ENCODE measurements at regions not wholly inside any gene's neighbourhood (a gene's known extent, or its start where the extent isn't known, plus 50 kb on each side); places are given as distances from the start of the nearest gene placed in this dataset.

DNA sequence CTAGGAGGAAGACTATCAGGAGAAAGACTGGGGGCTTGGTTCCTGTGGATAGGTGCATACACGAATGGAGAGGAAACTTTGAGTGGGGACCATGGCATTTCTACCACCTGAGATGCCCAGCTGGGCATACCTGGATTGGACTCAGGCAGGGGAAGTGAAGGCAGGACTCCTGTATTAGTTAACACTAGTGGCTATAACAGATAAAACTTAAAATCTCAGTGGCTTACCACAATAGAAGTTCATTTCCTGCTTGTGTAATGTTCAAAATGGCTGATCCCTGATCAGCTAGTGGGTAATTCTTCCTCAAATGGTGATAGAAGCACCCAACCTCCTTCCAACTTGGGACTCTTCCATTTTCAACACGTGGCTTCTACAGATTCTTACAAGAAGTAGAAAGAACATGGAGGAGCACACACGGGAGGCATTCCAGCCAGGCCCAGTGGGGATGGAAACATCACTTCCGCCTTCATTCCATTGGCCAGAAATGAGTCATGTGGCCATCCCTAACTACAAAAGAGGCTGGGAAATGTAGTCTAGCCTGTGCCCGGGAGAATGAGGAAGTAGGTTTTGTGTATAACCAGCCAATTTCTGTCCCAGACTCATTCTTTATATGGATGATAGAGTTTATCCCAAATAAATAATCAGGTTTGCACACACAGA is 112.1 kb downstream of the UTP18 start:
- Histone ChIP-seq H4K20me1 (ENCODE audit: low read depth, low read length) (no peaks in the 10 kb centered on the region), H3K9me2 (replicated peaks; ENCODE audit: insufficient read depth, low read length) (no peaks in the 10 kb centered on the region), H3F3A (ENCODE audit: insufficient read depth) (no peaks in the 10 kb centered on the region), H3K9me3 (ENCODE audit: insufficient read depth, low read length) (no peaks in the 10 kb centered on the region), H3K9ac (ENCODE audit: low read length) (peak overlapping the region; percentile 47), H3K4me2 (ENCODE audit: low read depth, low read length, poor library complexity, severe bottlenecking) (peak overlapping the region; percentile 53), H3K27ac (ENCODE audit: low read depth, low read length) (peak overlapping the region; percentile 34), H3K27me3 (ENCODE audit: low read length) (no peaks in the 10 kb centered on the region), H3K4me3 (ENCODE audit: insufficient read depth, low read length, poor library complexity, severe bottlenecking) (peak overlapping the region; percentile 53), H2AFZ (ENCODE audit: low read depth, low read length, severe bottlenecking) (peak overlapping the region; percentile 81), H3K36me3 (ENCODE audit: low read length) (no peaks in the 10 kb centered on the region), H3K79me2 (ENCODE audit: insufficient read depth, low read length) (no peaks in the 10 kb centered on the region)
- TF ChIP-seq EZH2phosphoT487 (conservative IDR thresholded peaks at IDR 0.05; ENCODE audit: low read length), result no peak
- TF ChIP-seq, protein P1, sequence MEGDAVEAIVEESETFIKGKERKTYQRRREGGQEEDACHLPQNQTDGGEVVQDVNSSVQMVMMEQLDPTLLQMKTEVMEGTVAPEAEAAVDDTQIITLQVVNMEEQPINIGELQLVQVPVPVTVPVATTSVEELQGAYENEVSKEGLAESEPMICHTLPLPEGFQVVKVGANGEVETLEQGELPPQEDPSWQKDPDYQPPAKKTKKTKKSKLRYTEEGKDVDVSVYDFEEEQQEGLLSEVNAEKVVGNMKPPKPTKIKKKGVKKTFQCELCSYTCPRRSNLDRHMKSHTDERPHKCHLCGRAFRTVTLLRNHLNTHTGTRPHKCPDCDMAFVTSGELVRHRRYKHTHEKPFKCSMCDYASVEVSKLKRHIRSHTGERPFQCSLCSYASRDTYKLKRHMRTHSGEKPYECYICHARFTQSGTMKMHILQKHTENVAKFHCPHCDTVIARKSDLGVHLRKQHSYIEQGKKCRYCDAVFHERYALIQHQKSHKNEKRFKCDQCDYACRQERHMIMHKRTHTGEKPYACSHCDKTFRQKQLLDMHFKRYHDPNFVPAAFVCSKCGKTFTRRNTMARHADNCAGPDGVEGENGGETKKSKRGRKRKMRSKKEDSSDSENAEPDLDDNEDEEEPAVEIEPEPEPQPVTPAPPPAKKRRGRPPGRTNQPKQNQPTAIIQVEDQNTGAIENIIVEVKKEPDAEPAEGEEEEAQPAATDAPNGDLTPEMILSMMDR (IDR thresholded peaks at IDR 0.05; ENCODE audit: insufficient read depth, low read length, poor library complexity, severe bottlenecking), result no peak

DNA sequence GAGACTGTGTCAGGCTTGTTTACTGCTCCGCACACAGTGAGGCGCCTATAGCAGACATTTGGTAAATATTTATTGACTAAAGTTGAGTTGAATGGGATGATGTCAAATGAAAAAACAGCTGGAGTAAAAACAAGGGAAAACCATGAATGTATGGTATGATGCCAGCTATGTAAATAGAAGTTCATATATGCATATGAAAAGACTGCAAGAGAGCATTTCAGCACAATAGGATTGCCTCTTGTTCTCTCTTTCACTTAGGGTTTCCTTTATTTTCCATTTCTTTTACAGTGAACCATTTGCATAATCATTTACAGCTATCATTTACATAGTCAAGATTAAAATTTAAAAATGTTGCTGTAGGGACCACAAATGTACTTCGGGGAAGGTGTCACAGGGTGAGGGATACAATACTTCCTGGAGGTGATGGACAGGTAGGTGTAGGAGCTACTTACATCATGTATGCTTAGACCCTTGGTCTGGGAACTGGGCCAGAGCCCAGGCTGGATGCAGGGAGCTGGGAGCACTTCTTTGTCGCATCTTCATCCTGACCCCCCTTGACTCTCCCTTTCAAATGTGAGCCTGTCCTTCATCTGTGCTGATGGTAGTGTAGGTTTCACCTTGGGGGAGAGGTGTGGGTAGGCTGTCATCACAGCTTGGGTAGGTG is 113.3 kb downstream of the UTP18 start:
- H3K9me2 ChIP-seq (replicated peaks; ENCODE audit: insufficient read depth, low read length), result no peaks in the 10 kb centered on the region
- TF ChIP-seq, protein P1 (IDR thresholded peaks at IDR 0.05; ENCODE audit: insufficient read depth, low read length, poor library complexity, severe bottlenecking), result no peak
- no peak for TF ChIP-seq EZH2phosphoT487 (conservative IDR thresholded peaks at IDR 0.05; ENCODE audit: low read length)
- H3K36me3 ChIP-seq (ENCODE audit: low read length), result no peaks in the 10 kb centered on the region
- H2AFZ ChIP-seq (ENCODE audit: low read depth, low read length, severe bottlenecking), result peak overlapping the region; percentile 81
- no peak overlapping the region for H3K27ac ChIP-seq (ENCODE audit: low read depth, low read length)
- no peaks in the 10 kb centered on the region for H3K9me3 ChIP-seq (ENCODE audit: insufficient read depth, low read length)
- H4K20me1 ChIP-seq (ENCODE audit: low read depth, low read length), result no peaks in the 10 kb centered on the region
- H3K27me3 ChIP-seq (ENCODE audit: low read length), result no peaks in the 10 kb centered on the region
- H3K9ac ChIP-seq (ENCODE audit: low read length), result no peak overlapping the region
- H3K4me3 ChIP-seq (ENCODE audit: insufficient read depth, low read length, poor library complexity, severe bottlenecking), result no peak overlapping the region
- H3K4me2 ChIP-seq (ENCODE audit: low read depth, low read length, poor library complexity, severe bottlenecking), result no peak overlapping the region
- H3K79me2 ChIP-seq (ENCODE audit: insufficient read depth, low read length), result no peaks in the 10 kb centered on the region
- no peaks in the 10 kb centered on the region for H3F3A ChIP-seq (ENCODE audit: insufficient read depth)

DNA sequence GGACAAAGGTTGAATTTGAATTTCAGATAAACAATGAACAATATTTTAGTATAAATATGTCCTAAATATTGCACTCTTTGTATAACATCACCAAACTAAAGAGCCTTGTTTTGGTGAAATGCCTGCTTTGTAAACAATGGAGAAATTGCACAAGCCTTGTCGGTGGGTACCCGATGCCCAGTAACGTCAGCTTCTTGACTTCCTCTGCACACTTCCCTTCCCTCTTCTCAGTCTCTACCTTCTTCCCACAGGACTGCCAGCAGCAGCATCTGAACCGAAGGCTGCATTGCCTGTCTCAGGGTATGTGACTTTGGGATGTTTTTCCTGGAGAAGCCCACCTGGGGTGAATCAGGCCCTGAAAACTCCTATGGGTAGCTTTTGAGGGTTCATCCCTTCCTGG is 113.9 kb downstream of the UTP18 start:
- no peak overlapping the region for H3K9ac ChIP-seq (ENCODE audit: low read length)
- no peak overlapping the region for H3K27ac ChIP-seq (ENCODE audit: low read depth, low read length)
- no peak overlapping the region for H3K4me3 ChIP-seq (ENCODE audit: insufficient read depth, low read length, poor library complexity, severe bottlenecking)
- no peaks in the 10 kb centered on the region for H3F3A ChIP-seq (ENCODE audit: insufficient read depth)
- no peaks in the 10 kb centered on the region for H3K36me3 ChIP-seq (ENCODE audit: low read length)
- no peaks in the 10 kb centered on the region for H3K9me3 ChIP-seq (ENCODE audit: insufficient read depth, low read length)
- no peaks in the 10 kb centered on the region for H3K9me2 ChIP-seq (replicated peaks; ENCODE audit: insufficient read depth, low read length)
- no peaks in the 10 kb centered on the region for H4K20me1 ChIP-seq (ENCODE audit: low read depth, low read length)
- no peak overlapping the region for H3K4me2 ChIP-seq (ENCODE audit: low read depth, low read length, poor library complexity, severe bottlenecking)
- TF ChIP-seq, protein P1 (IDR thresholded peaks at IDR 0.05; ENCODE audit: insufficient read depth, low read length, poor library complexity, severe bottlenecking), result no peak
- TF ChIP-seq EZH2phosphoT487 (conservative IDR thresholded peaks at IDR 0.05; ENCODE audit: low read length), result no peak
- no peaks in the 10 kb centered on the region for H3K27me3 ChIP-seq (ENCODE audit: low read length)
- H3K79me2 ChIP-seq (ENCODE audit: insufficient read depth, low read length), result no peaks in the 10 kb centered on the region
- H2AFZ ChIP-seq (ENCODE audit: low read depth, low read length, severe bottlenecking), result no peak overlapping the region
